H9 (cell line): ENCODE measurements at regions not wholly inside any gene's neighbourhood (a gene's known extent, or its start where the extent isn't known, plus 50 kb on each side); places are given as distances from the start of the nearest gene placed in this dataset.

Source experiments
- DNase-seq: peaks from one replicate; pipeline ENCODE4 v3.0.0-alpha.2; 2017
- H2AFZ ChIP-seq: one replicate; pipeline ENCODE4 v1.6.1; 2013; ENCODE audit warnings: mild to moderate bottlenecking, low read length, control low read depth, moderate library complexity
- H2AK5ac ChIP-seq: 2 replicates; pipeline ENCODE4 v1.6.1; 2013; ENCODE audit warnings: low read length, control low read depth, mixed read lengths; ENCODE audit not compliant: insufficient read length
- H2BK120ac ChIP-seq: one replicate; pipeline ENCODE4 v1.6.1; 2013; ENCODE audit warnings: low read depth, mild to moderate bottlenecking, low read length, control low read depth, inconsistent platforms; ENCODE audit not compliant: poor library complexity, severe bottlenecking
- H2BK12ac ChIP-seq: 2 replicates; pipeline ENCODE4 v1.6.1; 2013; ENCODE audit warnings: low read length, control low read depth, mixed read lengths, low read depth; ENCODE audit not compliant: insufficient read length
- H2BK15ac ChIP-seq: 2 replicates; pipeline ENCODE4 v1.6.1; 2013; ENCODE audit warnings: low read depth, low read length, control low read depth
- H2BK20ac ChIP-seq: one replicate; pipeline ENCODE4 v1.6.1; 2013; ENCODE audit warnings: low read depth, mild to moderate bottlenecking, low read length, control low read depth, inconsistent platforms; ENCODE audit not compliant: poor library complexity, severe bottlenecking
- H2BK5ac ChIP-seq: 2 replicates; pipeline ENCODE4 v1.6.1; 2013; ENCODE audit warnings: low read length, control low read depth, mixed read lengths; ENCODE audit not compliant: insufficient read length
- H3K14ac ChIP-seq: 2 replicates; pipeline ENCODE4 v1.6.1; 2013; ENCODE audit warnings: low read length, control low read depth; ENCODE audit not compliant: insufficient read depth
- H3K18ac ChIP-seq: 2 replicates; pipeline ENCODE4 v1.6.1; 2013; ENCODE audit warnings: low read depth, mild to moderate bottlenecking, mixed read lengths, low read length, control low read depth; ENCODE audit not compliant: insufficient read length
- H3K23ac ChIP-seq: 2 replicates; pipeline ENCODE4 v1.6.1; 2013; ENCODE audit warnings: low read length, control low read depth, mixed read lengths, low read depth; ENCODE audit not compliant: insufficient read length
- H3K23me2 ChIP-seq: 2 replicates; pipeline ENCODE4 v1.6.1; 2013; ENCODE audit warnings: low read depth, mild to moderate bottlenecking, mixed read lengths, low read length, control low read depth; ENCODE audit not compliant: insufficient read length, poor library complexity, severe bottlenecking
- H3K27ac ChIP-seq: 2 replicates; pipeline ENCODE4 v1.5.1; 2013; ENCODE audit warnings: low read length, control low read depth, mixed read lengths, low read depth; ENCODE audit not compliant: insufficient read length
- H3K27me3 ChIP-seq: 2 replicates; pipeline ENCODE4 v1.6.1; 2013; ENCODE audit warnings: low read length, control low read depth, inconsistent platforms; ENCODE audit not compliant: insufficient read depth
- H3K4ac ChIP-seq: 2 replicates; pipeline ENCODE4 v1.6.1; 2013; ENCODE audit warnings: low read depth, mild to moderate bottlenecking, control low read depth, inconsistent platforms, low read length, moderate library complexity
- H3K4me1 ChIP-seq: 2 replicates; pipeline ENCODE4 v1.6.1; 2013; ENCODE audit warnings: low read length, control low read depth, inconsistent platforms; ENCODE audit not compliant: insufficient read depth
- H3K4me2 ChIP-seq: 2 replicates; pipeline ENCODE4 v1.6.1; 2013; ENCODE audit warnings: low read length, control low read depth, mixed read lengths; ENCODE audit not compliant: insufficient read length, insufficient read depth
- H3K56ac ChIP-seq: 2 replicates; pipeline ENCODE4 v1.6.1; 2013; ENCODE audit warnings: low read depth, mild to moderate bottlenecking, mixed read lengths, low read length, control low read depth; ENCODE audit not compliant: insufficient read length
- H3K79me1 ChIP-seq: 2 replicates; pipeline ENCODE4 v1.6.1; 2013; ENCODE audit warnings: low read depth, mild to moderate bottlenecking, moderate library complexity, low read length, control low read depth, inconsistent platforms; ENCODE audit not compliant: insufficient read depth, poor library complexity, severe bottlenecking
- H3K79me2 ChIP-seq: 2 replicates; pipeline ENCODE4 v1.6.1; 2013; ENCODE audit warnings: low read length, control low read depth, inconsistent platforms; ENCODE audit not compliant: insufficient read depth
- H3K9ac ChIP-seq: 2 replicates; pipeline ENCODE4 v1.6.1; 2013; ENCODE audit warnings: low read length, control low read depth, mixed read lengths; ENCODE audit not compliant: insufficient read length; ENCODE audit errors: extremely low read depth
- H3K9me3 ChIP-seq: one replicate; pipeline ENCODE4 v1.6.1; 2013; ENCODE audit warnings: low read depth, low read length, inconsistent platforms; ENCODE audit not compliant: control insufficient read depth
- H3T11ph ChIP-seq: one replicate; pipeline ENCODE4 v1.6.1; 2013; ENCODE audit warnings: mild to moderate bottlenecking, low read length, control low read depth, inconsistent platforms
- H4K20me1 ChIP-seq: one replicate; pipeline ENCODE4 v1.6.1; 2013; ENCODE audit not compliant: control insufficient read depth, insufficient read length, insufficient read depth
- H4K5ac ChIP-seq: 2 replicates; pipeline ENCODE4 v1.6.1; 2013; ENCODE audit warnings: low read depth, mild to moderate bottlenecking, mixed read lengths, low read length, control low read depth; ENCODE audit not compliant: insufficient read length
- H4K8ac ChIP-seq: replicated peaks from 2 replicates; pipeline ENCODE4 v1.6.1; 2013; ENCODE audit warnings: low read length, control low read depth, mixed read lengths, low read depth; ENCODE audit not compliant: insufficient read length
- H4K91ac ChIP-seq: 2 replicates; pipeline ENCODE4 v1.6.1; 2013; ENCODE audit warnings: low read depth, mild to moderate bottlenecking, moderate library complexity, mixed read lengths, low read length, control low read depth; ENCODE audit not compliant: insufficient read length
- H3K27ac Mint-ChIP-seq, 3 experiments: 2 replicates in 2 of 3; 3 replicates in 1 of 3; pipeline ENCODE4 v1.8.0; 2020 to 2021; ENCODE audit warnings: mixed read lengths in 3 of 3, mild to moderate bottlenecking in 1 of 3, moderate library complexity in 1 of 3
- H3K27me3 Mint-ChIP-seq: 2 replicates; pipeline ENCODE4 v1.8.0; 2021; ENCODE audit warnings: low read depth, mild to moderate bottlenecking, moderate library complexity, mixed read lengths
- H3K36me3 Mint-ChIP-seq, 3 experiments: 2 replicates in 2 of 3; 3 replicates in 1 of 3; pipeline ENCODE4 v1.8.0; 2020 to 2021; ENCODE audit warnings: low read depth in 3 of 3, mixed read lengths in 3 of 3; ENCODE audit not compliant: insufficient read depth in 1 of 3
- H3K4me1 Mint-ChIP-seq, 2 experiments: 2 replicates each; pipeline ENCODE4 v1.8.0; 2020; ENCODE audit warnings: mixed read lengths in 2 of 2
- H3K4me3 Mint-ChIP-seq, 2 experiments: 2 replicates in 1 of 2; 3 replicates in 1 of 2; pipeline ENCODE4 v1.8.0; 2020 to 2021; ENCODE audit warnings: mild to moderate bottlenecking in 2 of 2, mixed read lengths in 2 of 2, moderate library complexity in 1 of 2
- H3K9me3 Mint-ChIP-seq, 2 experiments: 2 replicates in 1 of 2; 3 replicates in 1 of 2; pipeline ENCODE4 v1.8.0; 2020; ENCODE audit warnings: mild to moderate bottlenecking in 2 of 2, mixed read lengths in 2 of 2, moderate library complexity in 1 of 2
- CTCF ChIP-seq: fragments of 200-600 bp; sonication (generic); conservative IDR thresholded peaks from 3 replicates; pipeline ENCODE4 v1.8.0; 2021; ENCODE audit warnings: antibody characterized with exemption, mild to moderate bottlenecking
- WGBS: extraction: QIAGEN DNeasy Blood & Tissue Kit; methylation state at CpG from one replicate; pipeline ENCODE4 v1.1.7; 2013; ENCODE audit warnings: missing lambda C conversion rate, low lambda C conversion rate, mixed read lengths; ENCODE audit not compliant: insufficient read length; ENCODE audit errors: extremely low coverage; 5-methylcytosine and 5-hydroxymethylcytosine counted together

DNA sequence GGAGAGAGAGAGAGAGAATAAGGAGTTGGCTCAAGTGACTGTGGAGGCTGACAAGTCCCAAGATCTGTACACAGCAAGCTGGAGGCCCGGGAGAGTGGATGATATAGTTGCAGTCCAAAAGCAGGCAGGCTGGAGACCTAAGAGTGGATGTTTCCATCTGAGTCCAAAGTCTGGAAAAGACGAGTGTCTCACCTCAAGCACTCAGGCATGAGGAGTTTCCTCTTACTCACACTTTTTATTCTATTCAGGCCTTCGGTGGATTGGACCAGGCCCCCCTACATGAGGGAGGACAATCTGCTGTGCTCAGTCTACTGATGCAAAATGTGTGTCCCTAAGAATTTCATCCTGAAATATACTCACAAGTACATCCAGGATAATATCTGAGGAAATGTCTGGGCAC is 484.6 kb downstream of the VRK1 start:
- Histone ChIP-seq H3T11ph (no peak overlapping the region), H3K9ac (no peak overlapping the region), H2BK12ac (no peak overlapping the region), H4K8ac (no peak overlapping the region), H3K79me2 (no peaks in the 10 kb centered on the region), H3K18ac (no peak overlapping the region), H3K79me1 (no peaks in the 10 kb centered on the region), H3K23me2 (no peaks in the 10 kb centered on the region), H3K27ac (no peak overlapping the region), H3K23ac (no peak overlapping the region), H3K4ac (no peak overlapping the region), H2BK120ac (no peak overlapping the region), H3K27me3 (no peaks in the 10 kb centered on the region; the same call in 1 of the 2 replicates), H3K4me2 (no peak overlapping the region), H2BK5ac (no peak overlapping the region), H3K4me1 (0 out of 2 replicates have a peak, but pooled peaks cover 6% of the 10 kb centered on the region), H2AK5ac (no peak overlapping the region), H2AFZ (no peak overlapping the region), H3K9me3 (no peaks in the 10 kb centered on the region), H3K14ac (no peak overlapping the region), H4K91ac (no peak overlapping the region), H2BK20ac (no peak overlapping the region), H3K56ac (no peak overlapping the region), H4K20me1 (no peaks in the 10 kb centered on the region), H2BK15ac (no peak overlapping the region; the same call in 1 of the 2 replicates), H4K5ac (no peak overlapping the region)
- no peaks in the 10 kb centered on the region for H3K9me3 Mint-ChIP-seq
- peaks cover 31 to 46% of the 10 kb centered on the region in 2 experiments for H3K4me1 Mint-ChIP-seq
- no peaks in the 10 kb centered on the region; a peak in 1 of 7 replicates for H3K36me3 Mint-ChIP-seq
- H3K27me3 Mint-ChIP-seq, result peaks cover 8% of the 10 kb centered on the region; the same call in 1 of the 2 replicates
- DNase-seq, result no peak
- peak overlapping the region in 1 of 3 experiments; percentile 5; a peak in 1 of 7 replicates for H3K27ac Mint-ChIP-seq
- H3K4me3 Mint-ChIP-seq, result no peak overlapping the region
- no peak for TF ChIP-seq CTCF
- WGBS, result no CpG with 5 or more reads among the region's 3 CpGs
